Neural progenitor cell (in vitro differentiated cells): ENCODE measurements at regions not wholly inside any gene's neighbourhood (a gene's known extent, or its start where the extent isn't known, plus 50 kb on each side); places are given as distances from the start of the nearest gene placed in this dataset.

Experiments used
- CTCF ChIP-seq: fragments of 200-600 bp; sonication (generic); IDR thresholded peaks from 2 replicates; pipeline ENCODE4 v1.5.1; 2017; ENCODE audit warnings: antibody characterized with exemption, mild to moderate bottlenecking
- EZH2 ChIP-seq: fragments of 200-600 bp; sonication (generic); IDR thresholded peaks from 2 replicates; pipeline ENCODE4 v1.6.1; 2017; ENCODE audit warnings: antibody characterized with exemption, mild to moderate bottlenecking, moderate library complexity

- TF ChIP-seq EZH2 (no peak), CTCF (no peak)
These were observed 258.8 kb upstream of the CHD1 start for GRCh38 chr5:99187611-99188010.
